CD4-positive, CD25-positive, alpha-beta regulatory T cell (primary cell): ENCODE measurements at regions not wholly inside any gene's neighbourhood (a gene's known extent, or its start where the extent isn't known, plus 50 kb on each side); places are given as distances from the start of the nearest gene placed in this dataset.
A peak's percentile ranks its signal among the peaks of the same experiment; 100 is the strongest.

Experiments used
- ATAC-seq, 2 donors: fragments of 150-1000 bp; cut with Tn5 transposase; one replicate each; pipeline ENCODE4 v1.10.0; 2021; ENCODE audit warnings: low read depth in 2 of 2, moderate number of reproducible peaks in 2 of 2, moderate library complexity in 1 of 2
- DNase-seq, 3 donors: peaks; one replicate each; pipeline versions ENCODE4 v3.0.0 to v3.0.0-alpha.2; 2012 to 2022; ENCODE audit warnings: mixed read lengths in 1 of 3
- H3K27ac ChIP-seq: one replicate; pipeline ENCODE4 v1.7.0; 2013; ENCODE audit warnings: mild to moderate bottlenecking, low read length; ENCODE audit not compliant: insufficient read depth, poor library complexity, severe bottlenecking
- H3K27me3 ChIP-seq: one replicate; pipeline ENCODE4 v1.7.0; 2013; ENCODE audit warnings: low read length; ENCODE audit not compliant: control insufficient read depth, insufficient read depth
- H3K36me3 ChIP-seq: one replicate; pipeline ENCODE4 v1.7.0; 2013; ENCODE audit warnings: mild to moderate bottlenecking, low read length, moderate library complexity; ENCODE audit not compliant: control insufficient read depth, insufficient read depth
- H3K4me1 ChIP-seq: 2 replicates; pipeline ENCODE4 v1.7.0; 2013; ENCODE audit warnings: mild to moderate bottlenecking, low read length; ENCODE audit not compliant: insufficient read depth, control insufficient read depth, poor library complexity, severe bottlenecking
- H3K4me3 ChIP-seq: one replicate; pipeline ENCODE4 v1.7.0; 2013; ENCODE audit warnings: low read depth, mild to moderate bottlenecking, low read length, moderate library complexity
- H3K9me3 ChIP-seq, 2 experiments: 1 replicate in 1 of 2; 2 replicates in 1 of 2; pipeline ENCODE4 v1.7.0; 2013; ENCODE audit warnings: low read length in 2 of 2, mild to moderate bottlenecking in 1 of 2, moderate library complexity in 1 of 2; ENCODE audit not compliant: control insufficient read depth in 2 of 2
- H3K27ac Mint-ChIP-seq, 3 donors: one replicate each; pipeline ENCODE4 v1.8.0; 2020 to 2022; ENCODE audit warnings: mild to moderate bottlenecking in 3 of 3, mixed read lengths in 3 of 3, moderate library complexity in 2 of 3
- H3K27me3 Mint-ChIP-seq: one replicate; pipeline ENCODE4 v1.8.0; 2022; ENCODE audit warnings: mild to moderate bottlenecking, mixed read lengths
- H3K36me3 Mint-ChIP-seq: one replicate; pipeline ENCODE4 v1.8.0; 2020; ENCODE audit warnings: mixed read lengths
- H3K4me1 Mint-ChIP-seq, 4 donors: one replicate each; pipeline ENCODE4 v1.8.0; 2020 to 2022; ENCODE audit warnings: mixed read lengths in 4 of 4, mild to moderate bottlenecking in 1 of 4
- H3K4me3 Mint-ChIP-seq, 4 donors: one replicate each; pipeline ENCODE4 v1.8.0; 2020 to 2022; ENCODE audit warnings: mild to moderate bottlenecking in 4 of 4, mixed read lengths in 4 of 4, moderate library complexity in 3 of 4
- H3K9me3 Mint-ChIP-seq, 7 donors: one replicate each; pipeline ENCODE4 v1.8.0; 2020 to 2022; ENCODE audit warnings: mixed read lengths in 7 of 7, mild to moderate bottlenecking in 3 of 7, moderate library complexity in 2 of 7

DNA sequence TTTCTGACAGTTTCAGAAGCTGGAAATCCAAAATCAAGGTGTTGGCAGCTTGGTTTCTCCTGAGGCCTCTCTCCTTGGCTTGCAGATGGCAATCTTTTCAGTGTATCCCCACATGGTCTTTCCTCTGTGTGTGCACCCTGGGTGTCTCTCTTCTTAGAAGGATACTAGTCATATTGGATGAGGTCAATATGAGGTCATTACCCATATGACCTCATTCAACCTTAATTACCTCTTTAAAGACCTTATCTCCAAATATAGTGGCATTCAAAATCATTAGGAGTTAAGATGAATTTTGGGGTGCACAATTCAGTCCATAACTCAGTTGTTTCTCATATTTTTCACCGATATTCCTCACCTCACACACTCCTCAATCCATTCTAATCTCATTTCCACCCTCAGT lies 92.4 kb upstream of the TGM3 start:
- Mint-ChIP-seq H3K27ac (no peak overlapping the region), H3K27me3 (peaks cover 33% of the 10 kb centered on the region), H3K9me3 (peaks cover 0 to 1% (median 0%) of the 10 kb centered on the region in 7 donors), H3K4me1 (peaks cover 0 to 8% (median 2%) of the 10 kb centered on the region in 4 donors), H3K4me3 (no peak overlapping the region), H3K36me3 (no peaks in the 10 kb centered on the region)
- H3K36me3 ChIP-seq, result no peaks in the 10 kb centered on the region
- H3K4me1 ChIP-seq, result peaks cover 13% of the 10 kb centered on the region
- H3K27ac ChIP-seq, result no peak overlapping the region
- ATAC-seq (no peak), DNase-seq (no peak)
- peaks cover 3% of the 10 kb centered on the region for H3K27me3 ChIP-seq
- H3K9me3 ChIP-seq, result no peaks in the 10 kb centered on the region
- H3K4me3 ChIP-seq, result no peak overlapping the region

DNA sequence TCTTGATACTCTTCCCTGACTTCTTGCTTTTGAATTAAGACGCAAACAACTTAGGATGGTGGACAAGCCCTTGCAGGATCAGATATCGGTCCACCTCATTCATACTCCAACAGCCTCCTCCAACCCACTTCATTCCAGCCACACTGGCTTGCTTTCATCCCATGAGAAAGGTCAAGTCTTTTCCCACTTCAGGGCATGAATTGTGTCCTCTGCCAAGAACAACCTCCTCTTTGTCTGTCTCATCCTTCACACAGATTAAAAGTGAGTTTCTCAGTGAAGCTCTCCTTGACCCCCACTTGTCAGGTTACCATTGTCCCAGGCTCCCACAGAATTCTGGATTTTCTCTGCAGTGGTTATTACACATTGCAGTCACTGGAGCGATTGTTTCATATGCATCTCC lies 91.8 kb upstream of the TGM3 start:
- peaks cover 13% of the 10 kb centered on the region for H3K4me1 ChIP-seq
- no peaks in the 10 kb centered on the region for H3K36me3 ChIP-seq
- DNase-seq, result no peak
- H3K9me3 ChIP-seq, result no peaks in the 10 kb centered on the region
- no peak for ATAC-seq
- peaks cover 3% of the 10 kb centered on the region for H3K27me3 ChIP-seq
- no peaks in the 10 kb centered on the region for H3K36me3 Mint-ChIP-seq
- H3K4me3 Mint-ChIP-seq, result no peak overlapping the region
- peaks cover 33% of the 10 kb centered on the region for H3K27me3 Mint-ChIP-seq
- no peak overlapping the region for H3K27ac ChIP-seq
- H3K9me3 Mint-ChIP-seq, result peaks cover 0 to 1% (median 0%) of the 10 kb centered on the region in 7 donors
- H3K4me3 ChIP-seq, result no peak overlapping the region
- H3K4me1 Mint-ChIP-seq, result peaks cover 0 to 8% (median 2%) of the 10 kb centered on the region in 4 donors
- no peak overlapping the region for H3K27ac Mint-ChIP-seq

DNA sequence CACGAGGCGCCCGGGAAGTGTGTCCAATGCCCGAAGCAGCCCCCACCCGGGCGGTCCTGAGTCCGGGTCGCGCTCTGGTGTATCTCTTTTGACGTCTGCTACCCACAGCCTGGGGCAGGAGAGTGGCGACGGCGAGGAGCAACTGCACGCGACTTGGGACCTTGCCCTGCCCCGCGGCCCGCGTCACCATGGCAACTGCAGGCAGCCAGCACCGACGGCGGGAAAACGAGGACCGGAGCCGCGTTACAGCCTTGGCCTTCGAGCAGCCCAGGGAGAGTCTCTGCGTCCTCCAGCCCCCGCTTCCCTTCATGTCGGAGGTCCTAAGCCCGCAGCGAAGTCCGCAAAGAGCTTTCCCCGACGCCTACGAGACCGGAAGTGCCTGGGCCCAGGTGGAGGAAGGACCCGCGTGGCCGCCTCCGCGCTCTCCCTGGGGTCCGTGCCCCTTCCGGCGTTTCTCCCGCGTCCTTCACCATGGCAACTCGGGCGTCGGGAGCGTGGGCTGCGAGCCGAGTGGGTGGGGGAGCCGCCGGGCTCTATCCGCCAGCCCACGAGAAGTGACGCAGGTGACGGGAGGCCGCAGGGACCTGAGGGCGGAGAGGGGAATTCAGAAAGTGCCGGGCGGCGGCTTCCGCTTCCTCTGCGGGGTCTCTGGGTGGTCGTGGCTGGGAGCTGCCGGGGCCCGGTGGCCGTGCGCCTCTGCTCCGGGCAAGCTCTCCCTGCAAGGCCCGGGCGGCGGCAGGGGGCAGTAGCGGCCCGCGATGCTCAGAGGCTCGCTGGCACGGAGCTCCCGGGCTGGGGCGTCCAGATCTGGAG lies 88.6 kb upstream of the TGM3 start:
- peaks cover 0 to 8% (median 2%) of the 10 kb centered on the region in 4 donors for H3K4me1 Mint-ChIP-seq

DNA sequence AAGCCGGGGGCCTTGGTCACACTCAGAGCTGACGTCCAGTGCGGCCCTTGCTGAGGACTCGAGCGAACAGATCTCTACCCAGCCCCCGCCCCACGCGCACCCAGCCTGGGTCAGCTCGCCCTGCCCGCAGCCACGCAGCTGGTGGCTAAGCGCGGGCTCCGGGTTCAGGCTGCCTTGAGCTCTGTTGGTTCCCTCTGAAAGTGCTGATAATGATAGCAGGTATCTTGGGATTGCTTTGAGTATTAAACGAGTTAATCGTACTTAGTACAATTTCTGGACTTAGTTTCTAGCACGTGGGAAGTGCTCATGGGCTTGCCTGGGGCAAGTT lies 88.1 kb upstream of the TGM3 start:
- Mint-ChIP-seq H3K9me3 (peaks cover 0 to 1% (median 0%) of the 10 kb centered on the region in 7 donors), H3K27me3 (peaks cover 51% of the 10 kb centered on the region), H3K4me3 (peak overlapping the region; percentile 22 to 84 (median 78)), H3K36me3 (no peaks in the 10 kb centered on the region), H3K4me1 (peaks cover 0 to 8% (median 2%) of the 10 kb centered on the region in 4 donors), H3K27ac (no peak overlapping the region)
- H3K9me3 ChIP-seq, result no peaks in the 10 kb centered on the region
- H3K27me3 ChIP-seq, result peaks cover 8% of the 10 kb centered on the region
- peaks cover 13% of the 10 kb centered on the region for H3K4me1 ChIP-seq
- ATAC-seq (peak in 1 of 2 donors; percentile 26), DNase-seq (no peak)
- H3K4me3 ChIP-seq, result peak overlapping the region; percentile 55
- no peak overlapping the region for H3K27ac ChIP-seq
- H3K36me3 ChIP-seq, result no peaks in the 10 kb centered on the region

More for the DNA sequence above, 88.6 kb upstream of the TGM3 start:
- H3K4me3 Mint-ChIP-seq, result peak overlapping the region; percentile 65 to 82 (median 72)
- no peak overlapping the region for H3K27ac ChIP-seq
- H3K4me1 ChIP-seq, result peaks cover 13% of the 10 kb centered on the region
- H3K9me3 Mint-ChIP-seq, result peaks cover 0 to 1% (median 0%) of the 10 kb centered on the region in 7 donors
- peaks cover 48% of the 10 kb centered on the region for H3K27me3 Mint-ChIP-seq
- H3K9me3 ChIP-seq, result no peaks in the 10 kb centered on the region
- ATAC-seq (peak; percentile 57 to 59), DNase-seq (peak; percentile 3 to 45 (median 15))
- H3K36me3 ChIP-seq, result no peaks in the 10 kb centered on the region
- H3K27me3 ChIP-seq, result peaks cover 8% of the 10 kb centered on the region
- peak overlapping the region; percentile 7 for H3K4me3 ChIP-seq
- H3K27ac Mint-ChIP-seq, result no peak overlapping the region
- no peaks in the 10 kb centered on the region for H3K36me3 Mint-ChIP-seq

DNA sequence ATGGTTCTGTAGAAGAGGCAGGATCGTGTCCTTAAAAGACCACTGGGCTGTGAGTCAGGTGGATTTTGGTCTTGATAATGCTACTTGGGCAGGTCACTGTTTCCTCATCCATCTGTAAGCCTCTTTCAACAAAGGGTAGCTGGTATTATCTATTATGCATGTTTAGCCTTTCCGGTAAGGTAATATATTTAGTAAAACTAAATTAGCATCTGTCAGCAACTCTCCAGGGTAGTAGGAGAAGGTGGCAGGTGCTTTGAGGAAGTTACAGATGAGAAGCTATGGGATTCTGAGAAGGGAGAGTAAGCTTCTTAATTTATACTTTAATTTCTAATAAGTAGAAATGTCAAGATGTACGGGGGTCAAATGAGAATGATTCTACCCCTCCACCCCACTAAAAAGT lies 86.9 kb upstream of the TGM3 start:
- Mint-ChIP-seq H3K36me3 (no peaks in the 10 kb centered on the region), H3K27me3 (peaks cover 51% of the 10 kb centered on the region), H3K9me3 (no peaks in the 10 kb centered on the region), H3K27ac (no peak overlapping the region), H3K4me3 (no peak overlapping the region), H3K4me1 (peaks cover 0 to 8% (median 2%) of the 10 kb centered on the region in 4 donors)
- Histone ChIP-seq H3K27ac (no peak overlapping the region), H3K9me3 (no peaks in the 10 kb centered on the region), H3K4me3 (no peak overlapping the region), H3K27me3 (peaks cover 8% of the 10 kb centered on the region), H3K36me3 (no peaks in the 10 kb centered on the region), H3K4me1 (peaks cover 13% of the 10 kb centered on the region)
- DNase-seq, result no peak
- ATAC-seq, result no peak

DNA sequence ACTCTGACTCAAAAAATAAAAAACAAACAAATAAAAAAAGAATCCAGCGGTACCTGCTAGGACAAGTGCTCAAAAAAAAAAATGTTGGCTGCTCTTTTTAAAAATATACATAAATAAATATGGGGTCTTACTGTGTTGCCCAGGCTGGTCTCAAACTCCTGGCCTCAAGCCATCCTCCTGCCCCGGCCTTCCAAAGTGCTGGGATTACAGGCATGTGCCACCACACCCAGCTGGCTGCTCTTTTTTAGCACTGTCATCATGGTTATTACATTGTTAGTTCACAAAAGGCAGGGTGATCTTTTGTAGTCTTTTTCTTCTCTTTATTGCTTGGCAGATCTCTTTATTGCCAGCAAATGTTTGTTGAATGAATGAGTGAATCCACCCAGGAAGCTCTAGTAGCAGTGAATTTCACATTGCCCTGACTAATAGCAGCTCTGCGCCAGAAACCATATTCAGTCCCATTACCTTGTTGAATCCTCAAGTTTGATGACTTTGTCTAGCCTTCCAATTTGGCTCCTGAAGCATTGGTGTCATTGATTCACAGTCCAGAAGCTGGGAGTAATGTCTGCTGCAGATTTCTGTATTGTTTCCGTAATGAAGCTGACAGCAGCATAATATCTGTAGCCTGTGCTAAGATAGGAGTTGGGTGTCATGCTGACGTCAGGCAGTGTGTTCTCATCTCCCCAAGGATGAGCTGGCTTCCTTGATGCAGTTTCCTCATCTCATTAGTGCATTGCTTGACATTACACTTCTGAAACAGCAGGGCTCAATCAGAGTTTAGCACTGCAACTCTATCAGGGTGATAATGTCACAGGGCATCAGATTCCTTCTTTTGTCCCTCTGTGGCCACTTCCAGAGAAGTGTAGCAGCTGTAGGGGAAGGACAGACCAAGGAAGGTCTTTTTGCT lies 84.9 kb upstream of the TGM3 start:
- H3K36me3 ChIP-seq, result no peaks in the 10 kb centered on the region
- DNase-seq, result no peak
- peaks cover 37% of the 10 kb centered on the region for H3K27me3 Mint-ChIP-seq

DNA sequence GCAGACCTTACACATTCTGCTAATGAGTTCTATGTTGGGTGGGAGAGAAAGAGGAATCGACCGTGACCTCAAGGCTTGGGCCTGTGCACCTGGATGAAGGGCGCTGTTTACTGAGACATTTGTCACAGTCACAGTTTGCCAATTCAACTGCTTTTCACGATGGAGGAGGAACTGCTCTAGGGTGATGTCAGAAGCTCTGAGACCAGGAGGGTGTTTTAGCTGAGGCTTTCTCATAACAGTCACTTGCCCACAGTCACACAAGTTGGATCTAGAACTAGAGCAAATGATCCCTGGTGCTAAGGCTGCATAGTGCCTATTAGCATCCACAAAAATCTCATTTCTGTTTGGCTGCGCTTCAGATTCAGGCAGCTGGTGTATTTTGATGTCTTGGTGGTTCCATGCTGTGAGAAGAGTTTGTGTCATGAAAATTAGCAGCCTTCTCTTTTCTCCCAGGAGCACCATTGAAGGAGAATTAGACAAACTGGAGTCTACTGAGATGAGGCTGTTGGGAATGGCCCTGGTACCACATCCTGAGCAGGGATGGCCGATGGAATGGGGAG lies 83.3 kb upstream of the TGM3 start:
- H3K9me3 Mint-ChIP-seq, result no peaks in the 10 kb centered on the region
- H3K27me3 Mint-ChIP-seq, result peaks cover 26% of the 10 kb centered on the region
- Histone ChIP-seq H3K36me3 (no peaks in the 10 kb centered on the region), H3K4me3 (no peak overlapping the region), H3K9me3 (no peaks in the 10 kb centered on the region), H3K4me1 (peaks cover 4% of the 10 kb centered on the region), H3K27ac (no peak overlapping the region), H3K27me3 (peaks cover 5% of the 10 kb centered on the region)
- H3K36me3 Mint-ChIP-seq, result no peaks in the 10 kb centered on the region
- H3K4me3 Mint-ChIP-seq, result no peak overlapping the region
- DNase-seq (no peak), ATAC-seq (no peak)
- H3K4me1 Mint-ChIP-seq, result peaks cover 0 to 4% (median 1%) of the 10 kb centered on the region in 4 donors
- no peak overlapping the region for H3K27ac Mint-ChIP-seq

More for the DNA sequence above, 84.9 kb upstream of the TGM3 start:
- no peaks in the 10 kb centered on the region for H3K9me3 ChIP-seq
- peaks cover 13% of the 10 kb centered on the region for H3K4me1 ChIP-seq
- no peaks in the 10 kb centered on the region for H3K9me3 Mint-ChIP-seq
- ATAC-seq, result no peak
- peaks cover 8% of the 10 kb centered on the region for H3K27me3 ChIP-seq
- no peak overlapping the region for H3K27ac ChIP-seq
- H3K4me3 Mint-ChIP-seq, result no peak overlapping the region
- H3K27ac Mint-ChIP-seq, result no peak overlapping the region
- no peak overlapping the region for H3K4me3 ChIP-seq
- H3K36me3 Mint-ChIP-seq, result no peaks in the 10 kb centered on the region
- peaks cover 0 to 8% (median 2%) of the 10 kb centered on the region in 4 donors for H3K4me1 Mint-ChIP-seq
